B cell (primary cell): ENCODE measurements at regions not wholly inside any gene's neighbourhood (a gene's known extent, or its start where the extent isn't known, plus 50 kb on each side); places are given as distances from the start of the nearest gene placed in this dataset.

ENCODE experiments used
- ATAC-seq: fragments of 200-7000 bp; cut with Tn5 transposase; one replicate; pipeline ENCODE4 v1.10.0; 2021; ENCODE audit warnings: low read depth, mild to moderate bottlenecking, moderate number of reproducible peaks, moderate library complexity
- CTCF ChIA-PET: fragments of 350-600 bp; sonication (Branson Sonifier 250); formaldehyde crosslinking; loops from one replicate; lab custom pipeline; 2021; ENCODE audit warnings: antibody characterized with exemption, inconsistent platforms; lab: Charles Lee
- POLR2A ChIA-PET: fragments of 350-600 bp; sonication (Branson Sonifier 250); formaldehyde crosslinking; loops from one replicate; lab custom pipeline; 2021; ENCODE audit warnings: antibody characterized with exemption; lab: Charles Lee
- DNase-seq: peaks from one replicate; pipeline ENCODE4 v3.0.0; 2013
- H2AFZ ChIP-seq: 2 replicates; pipeline ENCODE4 v1.6.1; 2012; ENCODE audit warnings: mild to moderate bottlenecking, low read depth, low read length; ENCODE audit not compliant: insufficient read depth, poor library complexity, severe bottlenecking
- H3K27ac ChIP-seq, 2 donors: 1 replicate in 1 of 2; 2 replicates in 1 of 2; pipeline ENCODE4 v1.5.1; 2012 to 2013; ENCODE audit warnings: low read length in 2 of 2, mild to moderate bottlenecking in 2 of 2, moderate library complexity in 1 of 2
- H3K27me3 ChIP-seq, 4 experiments: fragments of 200-600 bp in 1 of 4; sonication (generic) in 1 of 4; replicated peaks in 1 of 4; 1 replicate in 2 of 4; 2 replicates in 2 of 4; pipeline versions ENCODE4 v1.6.1 to v1.7.0; 2013 to 2016; ENCODE audit warnings: low read length in 3 of 4, mild to moderate bottlenecking in 2 of 4, mixed read lengths in 1 of 4, moderate library complexity in 1 of 4; ENCODE audit not compliant: insufficient read depth in 4 of 4, control insufficient read depth in 3 of 4; ENCODE audit errors: control extremely low read depth in 1 of 4
- H3K36me3 ChIP-seq, 2 experiments: replicated peaks in 1 of 2; 1 replicate in 1 of 2; 2 replicates in 1 of 2; pipeline versions ENCODE4 v1.6.1 to v1.7.1; 2013; ENCODE audit warnings: low read length in 1 of 2; ENCODE audit not compliant: insufficient read depth in 2 of 2, control insufficient read depth in 1 of 2; ENCODE audit errors: control extremely low read depth in 1 of 2, extremely low read depth in 1 of 2
- H3K4me1 ChIP-seq, 2 donors: fragments of 200-600 bp in 1 of 2; sonication (generic) in 1 of 2; 1 replicate in 1 of 2; 2 replicates in 1 of 2; pipeline versions ENCODE4 v1.5.1 to v1.6.1; 2013 to 2017; ENCODE audit warnings: low read length in 2 of 2; ENCODE audit not compliant: control insufficient read depth in 2 of 2, insufficient read depth in 2 of 2
- H3K4me2 ChIP-seq: replicated peaks from 2 replicates; pipeline ENCODE3; 2012; ENCODE audit warnings: mild to moderate bottlenecking, low read depth, low read length; ENCODE audit not compliant: poor library complexity, severe bottlenecking
- H3K4me3 ChIP-seq, 5 experiments: fragments of 200-600 bp in 1 of 5; sonication (generic) in 1 of 5; 1 replicate in 3 of 5; 2 replicates in 2 of 5; pipeline versions ENCODE4 v1.5.1 to v1.7.0; 2011 to 2016; ENCODE audit warnings: low read length in 4 of 5, mild to moderate bottlenecking in 4 of 5, low read depth in 2 of 5, control low read depth in 1 of 5, moderate library complexity in 1 of 5; ENCODE audit not compliant: insufficient read depth in 1 of 5; ENCODE audit errors: control extremely low read depth in 1 of 5, extremely low read depth in 1 of 5
- H3K79me2 ChIP-seq: fragments of 200-600 bp; sonication (generic); one replicate; pipeline ENCODE4 v1.6.0; 2016; ENCODE audit warnings: low read length; ENCODE audit not compliant: control insufficient read depth, insufficient read depth
- H3K9ac ChIP-seq: fragments of 200-600 bp; sonication (generic); 2 replicates; pipeline ENCODE4 v1.6.1; 2017; ENCODE audit warnings: mild to moderate bottlenecking, low read length, moderate library complexity
- H3K9me3 ChIP-seq, 3 donors: one replicate each; pipeline versions ENCODE4 v1.6.1 to v1.7.1; 2013; ENCODE audit warnings: low read length in 2 of 3; ENCODE audit not compliant: control insufficient read depth in 2 of 3, insufficient read depth in 1 of 3; ENCODE audit errors: control extremely low read depth in 1 of 3
- H4K20me1 ChIP-seq: 2 replicates; pipeline ENCODE4 v1.6.0; 2012; ENCODE audit warnings: mild to moderate bottlenecking, low read length; ENCODE audit not compliant: insufficient read depth, control insufficient read depth, poor library complexity, severe bottlenecking
- H3K27ac Mint-ChIP-seq: one replicate; pipeline ENCODE4 v1.8.0; 2021; ENCODE audit warnings: mixed read lengths
- H3K27me3 Mint-ChIP-seq: one replicate; pipeline ENCODE4 v1.8.0; 2021; ENCODE audit warnings: mixed read lengths
- H3K4me1 Mint-ChIP-seq: one replicate; pipeline ENCODE4 v1.8.0; 2021; ENCODE audit warnings: mixed read lengths
- H3K4me3 Mint-ChIP-seq: one replicate; pipeline ENCODE4 v1.8.0; 2021; ENCODE audit warnings: mixed read lengths
- H3K9me3 Mint-ChIP-seq: one replicate; pipeline ENCODE4 v1.8.0; 2022; ENCODE audit warnings: mixed read lengths; ENCODE audit not compliant: insufficient read depth
- CTCF ChIP-seq: fragments of 200-600 bp; IDR thresholded peaks from one replicate; pipeline ENCODE4 v1.8.0; 2022; ENCODE audit warnings: antibody characterized with exemption, mild to moderate bottlenecking
- EZH2 ChIP-seq: IDR thresholded peaks from 2 replicates; pipeline ENCODE4 v1.6.1; 2012; ENCODE audit warnings: borderline replicate concordance, low read depth, mild to moderate bottlenecking, moderate library complexity, low read length; ENCODE audit not compliant: insufficient read depth, poor library complexity, severe bottlenecking
- WGBS: methylation state at CpG from one replicate; pipeline ENCODE4 v1.1.5; 2013; ENCODE audit warnings: missing lambda C conversion rate; ENCODE audit not compliant: insufficient coverage; 5-methylcytosine and 5-hydroxymethylcytosine counted together
- intact Hi-C: fragments of 100-400 bp; cut with micrococcal nuclease; formaldehyde crosslinking; loops from one replicate; pipeline ENCODE4 v1.10.0; 2022

- WGBS: no CpG with 5 or more reads among the region's 2 CpGs
- no peaks in the 10 kb centered on the region for H4K20me1 ChIP-seq
- no peaks in the 10 kb centered on the region for H3K9me3 Mint-ChIP-seq
- POLR2A ChIA-PET: no interaction called here
- H3K4me1 ChIP-seq: no peaks in the 10 kb centered on the region
- H3K4me1 Mint-ChIP-seq: no peaks in the 10 kb centered on the region
- TF ChIP-seq CTCF (peak; percentile 64), EZH2 (no peak)
- no peak overlapping the region for H3K4me3 ChIP-seq
- H3K4me3 Mint-ChIP-seq: no peak overlapping the region
- H3K9me3 ChIP-seq: no peaks in the 10 kb centered on the region
- H3K27me3 Mint-ChIP-seq: peaks cover 4% of the 10 kb centered on the region
- no peak overlapping the region for H3K27ac Mint-ChIP-seq
- no peak overlapping the region for H3K9ac ChIP-seq
- no peak overlapping the region for H3K4me2 ChIP-seq
- CTCF ChIA-PET: interaction anchor here (1.6 to 1.7 kb wide), 2 partner anchors 9 to 38 kb away, joined by 3 to 5 read pairs; no protein-coding TSS in a partner anchor
- no peaks in the 10 kb centered on the region for H3K27me3 ChIP-seq
- intact Hi-C loops: no loop called here
- ATAC-seq: no peak
- no peaks in the 10 kb centered on the region for H3K36me3 ChIP-seq
- no peaks in the 10 kb centered on the region for H3K79me2 ChIP-seq
- DNase-seq: peak; percentile 9
- no peak overlapping the region for H3K27ac ChIP-seq
- no peak overlapping the region for H2AFZ ChIP-seq
Observed at GRCh38 chrX:30504309-30504708, 73.3 kb downstream of the TASL start.

GRCh38 chrX:30495468-30495867 is 82.1 kb downstream of the TASL start:
- Mint-ChIP-seq H3K4me1 (no peaks in the 10 kb centered on the region), H3K27me3 (no peaks in the 10 kb centered on the region), H3K27ac (no peak overlapping the region), H3K4me3 (no peak overlapping the region), H3K9me3 (no peaks in the 10 kb centered on the region)
- TF ChIP-seq CTCF (no peak), EZH2 (no peak)
- H3K27ac ChIP-seq: no peak overlapping the region
- intact Hi-C loops: no loop called here
- H3K27me3 ChIP-seq: no peaks in the 10 kb centered on the region
- no peak overlapping the region for H3K4me3 ChIP-seq
- no peaks in the 10 kb centered on the region for H3K79me2 ChIP-seq
- no peak overlapping the region for H3K4me2 ChIP-seq
- no peaks in the 10 kb centered on the region for H4K20me1 ChIP-seq
- H2AFZ ChIP-seq: no peak overlapping the region
- CTCF ChIA-PET: interaction anchor here (0.7 kb wide), 1 partner anchor 71 kb away, joined by 3 read pairs; no protein-coding TSS in a partner anchor
- H3K9ac ChIP-seq: no peak overlapping the region
- H3K36me3 ChIP-seq: no peaks in the 10 kb centered on the region
- H3K9me3 ChIP-seq: no peaks in the 10 kb centered on the region
- ATAC-seq (no peak), DNase-seq (no peak)
- no CpG with 5 or more reads among the region's 1 CpG for WGBS
- POLR2A ChIA-PET: no interaction called here
- no peaks in the 10 kb centered on the region for H3K4me1 ChIP-seq
